SW480 (cell line): ENCODE measurements at regions not wholly inside any gene's neighbourhood (a gene's known extent, or its start where the extent isn't known, plus 50 kb on each side); places are given as distances from the start of the nearest gene placed in this dataset.
"Not testable (repeated sequence)": the region's sequence is repeated elsewhere in the genome, so short reads cannot be mapped to it uniquely, and the experiment has no call there.

Experiments used
- DNase-seq: peaks from one replicate; pipeline ENCODE4 v3.0.0-alpha.2; 2016; ENCODE audit warnings: low spot score

- peak; percentile 50 for DNase-seq
These were observed 1304.3 kb upstream of the DDX18 start for GRCh38 chr2:116510117-116510671.

- DNase-seq, result no peak
These were observed 1303.1 kb upstream of the DDX18 start for GRCh38 chr2:116511426-116511825.

GRCh38 chr2:116513991-116514390 is 1300.5 kb upstream of the DDX18 start:
- no peak for DNase-seq

- no peak for DNase-seq
These were observed 1296.6 kb upstream of the DDX18 start for GRCh38 chr2:116517936-116518335.

GRCh38 chr2:116537811-116538210 is 1276.7 kb upstream of the DDX18 start:
- DNase-seq, result no peak

GRCh38 chr2:116545286-116546068 is 1269.0 kb upstream of the DDX18 start:
- no peak for DNase-seq

- DNase-seq, result not testable (repeated sequence)
These were observed 1261.6 kb upstream of the DDX18 start for GRCh38 chr2:116552738-116553419.

GRCh38 chr2:116580209-116580608 is 1234.3 kb upstream of the DDX18 start:
- no peak for DNase-seq

- no peak for DNase-seq
These were observed 1231.6 kb upstream of the DDX18 start for GRCh38 chr2:116582850-116583249.

- DNase-seq, result no peak
These were observed 1228.7 kb upstream of the DDX18 start for GRCh38 chr2:116585669-116586327.

GRCh38 chr2:116586328-116586689 is 1228.2 kb upstream of the DDX18 start:
- no peak for DNase-seq
